ENCODE measurements at regions not wholly inside any gene's neighbourhood (a gene's known extent, or its start where the extent isn't known, plus 50 kb on each side); places are given as distances from the start of the nearest gene placed in this dataset.

DNA sequence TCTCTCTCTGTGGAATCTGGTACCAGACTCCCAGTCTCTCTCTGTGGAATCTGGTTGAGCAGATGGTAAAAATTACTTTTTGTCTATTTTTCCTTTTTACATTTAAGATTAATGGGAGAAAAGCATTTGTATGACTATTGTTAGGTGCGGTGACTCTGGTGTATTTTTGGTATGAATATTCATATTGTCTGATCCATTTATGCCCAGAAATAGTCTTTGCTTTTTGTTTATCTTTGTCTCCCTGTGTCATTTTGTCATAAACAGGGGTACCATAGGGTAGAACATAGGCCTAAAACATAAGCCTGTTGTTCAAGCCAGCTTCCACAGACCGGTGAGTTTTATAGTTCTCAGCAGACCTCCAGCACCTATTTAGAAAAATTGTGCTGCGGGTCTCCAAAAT is 78.7 kb downstream of the ETS2 start:
- TF ChIP-seq, protein P1, sequence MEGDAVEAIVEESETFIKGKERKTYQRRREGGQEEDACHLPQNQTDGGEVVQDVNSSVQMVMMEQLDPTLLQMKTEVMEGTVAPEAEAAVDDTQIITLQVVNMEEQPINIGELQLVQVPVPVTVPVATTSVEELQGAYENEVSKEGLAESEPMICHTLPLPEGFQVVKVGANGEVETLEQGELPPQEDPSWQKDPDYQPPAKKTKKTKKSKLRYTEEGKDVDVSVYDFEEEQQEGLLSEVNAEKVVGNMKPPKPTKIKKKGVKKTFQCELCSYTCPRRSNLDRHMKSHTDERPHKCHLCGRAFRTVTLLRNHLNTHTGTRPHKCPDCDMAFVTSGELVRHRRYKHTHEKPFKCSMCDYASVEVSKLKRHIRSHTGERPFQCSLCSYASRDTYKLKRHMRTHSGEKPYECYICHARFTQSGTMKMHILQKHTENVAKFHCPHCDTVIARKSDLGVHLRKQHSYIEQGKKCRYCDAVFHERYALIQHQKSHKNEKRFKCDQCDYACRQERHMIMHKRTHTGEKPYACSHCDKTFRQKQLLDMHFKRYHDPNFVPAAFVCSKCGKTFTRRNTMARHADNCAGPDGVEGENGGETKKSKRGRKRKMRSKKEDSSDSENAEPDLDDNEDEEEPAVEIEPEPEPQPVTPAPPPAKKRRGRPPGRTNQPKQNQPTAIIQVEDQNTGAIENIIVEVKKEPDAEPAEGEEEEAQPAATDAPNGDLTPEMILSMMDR (IDR thresholded peaks at IDR 0.05; ENCODE audit: borderline replicate concordance, insufficient read depth, low read depth, low read length): no peak
- no peak overlapping the region for H3K4me3 ChIP-seq (ENCODE audit: low read depth, low read length)

DNA sequence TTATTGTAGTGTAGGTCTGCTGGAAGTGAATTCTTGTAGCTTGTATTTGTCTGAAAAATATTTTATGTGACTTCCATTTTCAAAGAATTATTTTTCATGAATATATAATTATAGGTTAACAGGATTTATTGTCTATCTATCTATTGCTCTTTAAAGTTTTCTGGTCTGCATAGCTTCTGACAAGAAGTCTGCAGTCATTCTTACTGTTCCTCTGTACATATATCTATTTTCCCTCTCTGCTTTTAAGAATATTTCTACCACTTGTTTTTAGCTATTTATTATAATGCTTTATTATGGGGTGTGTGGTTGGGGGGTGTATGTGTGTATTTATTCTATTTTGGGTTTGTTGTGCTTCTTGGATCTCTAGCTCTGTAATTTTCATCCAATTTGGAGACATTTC is 77.4 kb downstream of the ETS2 start:
- H3K4me3 ChIP-seq (ENCODE audit: low read depth, low read length): no peak overlapping the region
- TF ChIP-seq, protein P1 (IDR thresholded peaks at IDR 0.05; ENCODE audit: borderline replicate concordance, insufficient read depth, low read depth, low read length): no peak

DNA sequence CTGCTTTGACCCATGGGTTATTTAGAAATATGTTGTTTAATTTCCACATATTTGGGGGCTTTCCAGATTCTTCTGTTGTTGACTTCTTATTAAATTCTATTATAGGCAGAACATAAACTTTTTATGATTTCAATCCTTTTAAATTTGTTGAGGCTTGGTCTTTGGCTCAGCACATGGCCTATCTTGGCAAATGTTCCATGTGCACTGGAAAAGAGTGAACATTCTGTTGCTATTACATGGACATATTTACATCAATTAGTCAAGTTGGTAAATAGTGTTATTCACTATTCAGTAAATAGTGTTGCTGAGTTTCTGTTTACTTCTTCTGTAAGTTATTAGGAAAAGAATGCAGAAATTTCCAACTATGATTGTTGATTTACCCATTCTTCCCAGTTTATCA is 75.4 kb downstream of the ETS2 start:
- TF ChIP-seq, protein P1 (IDR thresholded peaks at IDR 0.05; ENCODE audit: borderline replicate concordance, insufficient read depth, low read depth, low read length): no peak
- no peak overlapping the region for H3K4me3 ChIP-seq (ENCODE audit: low read depth, low read length)

DNA sequence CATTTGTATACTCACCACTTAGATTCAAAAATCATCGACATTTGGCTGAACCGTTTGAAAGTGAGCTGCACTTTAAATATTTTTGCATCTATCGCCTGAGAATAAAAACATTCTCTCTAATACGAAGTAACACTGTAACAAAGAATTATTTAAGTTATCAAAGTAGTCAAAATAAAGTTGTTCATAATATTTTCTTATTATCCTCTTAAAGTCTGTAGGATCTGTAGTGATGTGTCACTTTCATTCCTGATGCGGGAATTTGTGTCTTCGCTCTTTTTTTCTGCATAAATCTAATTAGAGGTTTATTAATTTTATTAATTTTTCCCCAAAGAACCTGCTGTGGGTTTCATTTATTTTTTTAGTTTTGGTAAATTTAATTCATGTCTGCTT is 74.8 kb downstream of the ETS2 start:
- H3K4me3 ChIP-seq (ENCODE audit: low read depth, low read length): no peak overlapping the region
- TF ChIP-seq, protein P1 (IDR thresholded peaks at IDR 0.05; ENCODE audit: borderline replicate concordance, insufficient read depth, low read depth, low read length): no peak

DNA sequence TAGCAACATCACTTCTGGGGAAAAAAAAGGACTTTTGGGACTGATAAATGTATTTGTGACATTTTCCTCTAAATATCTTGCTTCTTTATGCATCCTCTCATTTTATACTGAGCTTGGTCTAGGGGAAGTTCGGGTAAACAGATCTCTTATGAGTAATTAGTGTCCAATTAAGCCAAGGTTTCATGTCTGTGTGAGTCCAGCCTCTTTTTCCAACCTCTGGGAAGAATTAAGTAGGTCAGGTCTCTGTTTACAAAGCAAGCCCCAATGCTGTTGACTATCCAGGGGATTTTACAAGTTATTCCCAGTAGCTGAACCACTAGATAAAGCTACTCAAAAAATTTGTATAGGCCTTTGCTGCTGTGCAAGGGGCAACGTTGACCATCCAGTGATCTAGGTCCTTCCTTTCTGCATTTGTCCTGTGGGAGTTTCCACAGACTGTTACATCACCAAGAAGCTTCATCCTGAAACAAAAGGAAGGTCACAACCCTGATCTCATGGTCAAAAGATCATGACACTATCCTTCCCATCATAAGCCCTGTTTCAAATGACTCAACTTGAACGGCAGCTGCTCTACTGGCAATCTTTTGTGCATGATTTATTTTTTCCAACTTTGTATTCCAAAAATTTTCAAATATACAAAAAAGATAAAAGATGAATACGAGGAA is 74.3 kb downstream of the ETS2 start:
- TF ChIP-seq, protein P1 (IDR thresholded peaks at IDR 0.05; ENCODE audit: borderline replicate concordance, insufficient read depth, low read depth, low read length): no peak
- H3K4me3 ChIP-seq (ENCODE audit: low read depth, low read length): no peak overlapping the region

DNA sequence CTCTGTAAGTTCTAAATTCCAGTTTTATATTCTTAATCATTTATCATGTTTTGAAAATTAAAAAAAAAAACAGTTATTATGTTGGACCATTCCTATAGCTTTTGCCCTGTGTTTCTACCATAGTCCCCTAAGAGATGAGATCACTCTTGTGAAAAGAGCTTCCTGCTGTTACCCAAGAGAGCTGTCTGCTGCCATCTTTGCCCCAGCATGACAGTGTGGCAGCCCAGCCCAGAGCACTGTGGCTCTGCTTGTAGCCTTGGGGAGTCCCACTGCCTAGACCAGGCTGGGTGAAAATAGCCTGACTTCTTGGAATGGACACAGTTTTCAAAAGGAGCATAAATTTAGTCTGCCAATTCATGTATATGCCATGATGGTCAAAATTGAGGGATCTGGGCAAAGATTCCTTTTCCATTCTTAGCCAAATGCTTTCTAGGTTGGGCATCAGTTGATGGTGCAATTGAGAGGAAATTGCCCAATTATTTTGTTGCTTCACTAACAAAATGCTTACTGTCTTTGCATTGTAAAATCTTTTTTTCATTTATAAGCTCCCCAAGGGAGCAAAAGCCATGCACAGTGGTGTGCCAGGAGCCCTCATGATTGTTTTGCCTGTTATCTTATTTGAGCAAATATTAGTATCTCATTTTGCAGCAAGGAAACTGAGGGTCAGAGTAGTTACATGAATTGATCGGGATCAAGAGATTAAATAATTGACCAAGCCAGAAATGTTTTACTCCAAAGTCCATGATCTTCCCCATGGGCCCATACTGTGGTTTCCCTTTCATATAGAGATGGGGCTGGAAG is 72.8 kb downstream of the ETS2 start:
- H3K4me3 ChIP-seq (ENCODE audit: low read depth, low read length): no peak overlapping the region
- TF ChIP-seq, protein P1 (IDR thresholded peaks at IDR 0.05; ENCODE audit: borderline replicate concordance, insufficient read depth, low read depth, low read length): no peak

Data from GM12875 (cell line).